ENCODE measurements at regions not wholly inside any gene's neighbourhood (a gene's known extent, or its start where the extent isn't known, plus 50 kb on each side); places are given as distances from the start of the nearest gene placed in this dataset.

DNA sequence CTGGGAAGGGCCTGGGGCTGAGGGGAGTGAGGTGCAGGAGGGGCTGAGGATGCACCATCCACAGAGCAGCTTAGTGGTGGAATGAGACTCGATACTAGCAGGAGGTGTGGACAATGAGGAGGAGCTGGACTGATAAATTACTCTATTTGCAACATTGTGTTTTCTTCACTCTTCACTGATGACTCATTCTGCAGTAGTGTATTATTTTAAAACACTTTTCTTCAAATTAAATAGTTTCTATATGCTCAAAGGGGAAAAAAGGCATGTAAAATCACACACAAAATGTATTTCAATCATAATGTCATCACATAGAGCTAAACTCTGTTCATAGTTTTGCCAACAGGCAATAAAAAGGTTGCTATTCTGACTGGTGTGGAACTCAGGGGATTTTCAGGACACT, 467.0 kb upstream of the CTSO start:
- peak; percentile 2 for DNase-seq (ENCODE audit: low read depth)
- H3K4me3 ChIP-seq (ENCODE audit: low read length), result no peak overlapping the region
- TF ChIP-seq, protein P1, sequence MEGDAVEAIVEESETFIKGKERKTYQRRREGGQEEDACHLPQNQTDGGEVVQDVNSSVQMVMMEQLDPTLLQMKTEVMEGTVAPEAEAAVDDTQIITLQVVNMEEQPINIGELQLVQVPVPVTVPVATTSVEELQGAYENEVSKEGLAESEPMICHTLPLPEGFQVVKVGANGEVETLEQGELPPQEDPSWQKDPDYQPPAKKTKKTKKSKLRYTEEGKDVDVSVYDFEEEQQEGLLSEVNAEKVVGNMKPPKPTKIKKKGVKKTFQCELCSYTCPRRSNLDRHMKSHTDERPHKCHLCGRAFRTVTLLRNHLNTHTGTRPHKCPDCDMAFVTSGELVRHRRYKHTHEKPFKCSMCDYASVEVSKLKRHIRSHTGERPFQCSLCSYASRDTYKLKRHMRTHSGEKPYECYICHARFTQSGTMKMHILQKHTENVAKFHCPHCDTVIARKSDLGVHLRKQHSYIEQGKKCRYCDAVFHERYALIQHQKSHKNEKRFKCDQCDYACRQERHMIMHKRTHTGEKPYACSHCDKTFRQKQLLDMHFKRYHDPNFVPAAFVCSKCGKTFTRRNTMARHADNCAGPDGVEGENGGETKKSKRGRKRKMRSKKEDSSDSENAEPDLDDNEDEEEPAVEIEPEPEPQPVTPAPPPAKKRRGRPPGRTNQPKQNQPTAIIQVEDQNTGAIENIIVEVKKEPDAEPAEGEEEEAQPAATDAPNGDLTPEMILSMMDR (IDR thresholded peaks at IDR 0.05; ENCODE audit: insufficient read depth, low read depth, low read length, missing control alignments), result no peak

DNA sequence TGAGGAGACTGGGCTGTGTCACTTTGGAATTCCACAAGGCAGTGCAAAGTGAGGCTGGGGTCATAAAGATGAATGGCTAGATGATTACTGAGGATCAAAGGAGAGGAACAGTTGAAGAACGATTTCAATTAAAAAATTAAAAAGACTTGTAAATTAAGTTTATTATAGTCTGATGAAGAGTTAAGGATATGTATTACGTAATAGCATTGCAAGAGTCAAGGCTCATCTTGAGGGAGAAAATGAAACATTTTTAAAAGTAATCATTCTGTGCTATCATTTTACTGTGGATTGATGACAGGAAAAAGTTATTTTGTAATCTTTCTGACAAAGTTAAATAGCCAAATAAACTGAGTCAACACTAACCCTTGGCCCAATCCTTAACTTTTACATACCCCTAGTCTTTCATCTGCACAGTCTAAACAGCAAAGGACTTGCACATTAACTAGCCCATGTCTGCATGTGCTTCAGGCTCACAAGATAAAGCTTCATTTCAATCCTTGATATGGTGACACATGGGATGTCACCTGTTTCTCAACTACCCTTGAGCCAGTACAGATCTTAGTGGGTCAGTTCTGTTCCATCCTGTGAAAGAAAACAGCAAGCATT, 465.5 kb upstream of the CTSO start:
- TF ChIP-seq, protein P1 (IDR thresholded peaks at IDR 0.05; ENCODE audit: insufficient read depth, low read depth, low read length, missing control alignments), result no peak
- H3K4me3 ChIP-seq (ENCODE audit: low read length), result no peak overlapping the region
- DNase-seq (ENCODE audit: low read depth), result no peak

DNA sequence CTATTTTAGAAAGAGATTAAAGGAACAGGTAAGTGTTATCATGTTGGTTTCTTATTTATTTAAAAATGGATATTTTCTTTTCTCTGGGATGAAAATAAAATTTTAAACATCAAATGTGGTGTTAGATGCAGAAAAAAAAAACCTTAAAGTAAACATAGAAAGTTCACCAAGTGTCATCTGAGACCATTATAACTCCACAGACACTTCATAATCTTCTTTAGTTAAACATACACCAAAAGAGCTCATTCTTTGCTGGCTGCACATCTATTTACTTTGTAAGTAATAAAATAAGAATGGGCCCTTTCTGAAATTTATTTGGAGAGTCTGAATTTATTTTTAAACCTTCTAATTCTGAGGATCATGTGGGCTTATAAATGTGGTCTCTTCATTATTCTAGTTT, 460.7 kb upstream of the CTSO start:
- TF ChIP-seq, protein P1 (IDR thresholded peaks at IDR 0.05; ENCODE audit: insufficient read depth, low read depth, low read length, missing control alignments), result no peak
- H3K4me3 ChIP-seq (ENCODE audit: low read length), result no peak overlapping the region
- no peak for DNase-seq (ENCODE audit: low read depth)

DNA sequence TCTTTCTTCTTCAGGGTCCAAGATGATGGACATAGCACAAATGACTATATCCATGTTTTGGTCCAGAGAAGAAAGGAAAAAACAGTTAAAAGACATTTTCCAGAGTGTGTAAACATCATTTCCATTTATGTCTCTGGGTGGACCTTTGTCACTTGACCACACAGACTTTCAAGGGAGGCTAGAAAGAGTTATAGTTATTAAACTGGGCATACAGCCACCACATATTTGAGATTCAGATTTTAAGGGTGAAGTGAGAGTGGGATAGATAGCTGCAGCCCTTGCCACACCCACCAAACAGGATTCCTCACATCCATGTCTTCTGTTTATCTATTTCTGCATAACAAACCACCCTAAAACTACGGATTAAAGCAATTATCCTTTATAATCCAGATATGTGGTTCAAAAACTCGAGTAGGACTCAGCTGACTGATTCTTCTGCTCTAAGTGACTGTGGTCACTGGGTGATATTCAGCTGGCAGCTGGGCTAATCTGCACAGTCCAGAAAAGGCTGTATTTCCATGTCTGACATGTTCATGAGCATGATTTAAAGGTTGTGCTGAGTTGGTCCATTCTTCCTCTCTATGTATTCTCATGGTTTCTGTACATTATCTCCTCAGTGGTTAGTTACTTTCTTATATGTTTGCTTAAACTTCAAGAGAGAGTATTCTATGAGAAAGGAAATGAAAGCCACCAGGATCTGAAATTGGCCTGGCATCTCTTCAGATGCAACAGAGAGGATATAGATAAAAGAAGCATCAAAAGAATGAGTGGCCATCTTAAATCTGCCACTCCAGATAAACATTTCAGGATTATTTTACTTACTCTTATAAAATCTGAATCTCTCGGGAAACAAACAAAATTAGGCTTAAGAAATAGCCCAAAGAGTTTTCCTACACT, 459.8 kb upstream of the CTSO start:
- DNase-seq (ENCODE audit: low read depth), result no peak
- H3K4me3 ChIP-seq (ENCODE audit: low read length), result no peak overlapping the region
- TF ChIP-seq, protein P1 (IDR thresholded peaks at IDR 0.05; ENCODE audit: insufficient read depth, low read depth, low read length, missing control alignments), result no peak

DNA sequence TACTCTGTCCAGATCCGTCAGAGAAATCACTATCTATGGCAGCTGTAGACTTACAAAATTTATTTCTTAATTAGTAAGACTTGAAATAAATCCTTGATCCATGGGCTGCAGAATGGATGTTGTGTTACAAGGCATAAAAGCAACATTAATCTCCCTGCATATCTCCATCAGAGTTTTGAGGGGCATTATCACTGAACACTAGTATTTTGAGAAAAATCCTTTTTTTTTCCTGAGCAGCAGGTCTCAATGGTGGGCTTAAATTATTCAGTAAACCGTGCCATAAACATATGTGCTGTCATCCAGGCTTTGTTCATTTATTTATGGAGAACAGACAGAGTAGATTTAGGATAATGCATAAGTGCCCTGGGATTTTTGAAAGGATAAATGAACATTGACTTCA, 457.9 kb upstream of the CTSO start:
- no peak overlapping the region for H3K4me3 ChIP-seq (ENCODE audit: low read length)
- no peak for DNase-seq (ENCODE audit: low read depth)
- TF ChIP-seq, protein P1 (IDR thresholded peaks at IDR 0.05; ENCODE audit: insufficient read depth, low read depth, low read length, missing control alignments), result no peak

DNA sequence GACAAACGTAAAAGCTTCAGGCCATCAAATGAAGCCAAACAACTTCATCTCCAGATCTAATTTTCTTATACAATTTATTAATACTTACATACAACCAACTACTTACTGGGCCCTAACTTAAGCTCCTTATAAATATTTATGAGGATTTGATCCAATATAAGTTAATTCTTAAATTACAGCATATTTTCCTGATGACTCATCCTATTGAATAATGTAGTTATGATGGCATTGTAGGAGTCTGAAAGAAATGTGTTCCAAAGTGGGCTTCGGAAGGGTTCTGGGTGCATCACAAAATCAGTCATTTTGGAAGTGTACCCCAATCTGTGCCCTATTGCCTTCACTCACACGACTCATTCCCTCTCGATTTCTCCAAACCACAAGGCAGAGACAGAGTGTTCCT, 455.1 kb upstream of the CTSO start:
- no peak overlapping the region for H3K4me3 ChIP-seq (ENCODE audit: low read length)
- DNase-seq (ENCODE audit: low read depth), result no peak
- TF ChIP-seq, protein P1 (IDR thresholded peaks at IDR 0.05; ENCODE audit: insufficient read depth, low read depth, low read length, missing control alignments), result no peak

Data from epithelial cell of esophagus (primary cell).